T-helper 17 cell (primary cell): ENCODE measurements at regions not wholly inside any gene's neighbourhood (a gene's known extent, or its start where the extent isn't known, plus 50 kb on each side); places are given as distances from the start of the nearest gene placed in this dataset.

Source experiments
- ATAC-seq: fragments of 150-1000 bp; cut with Tn5 transposase; 2 replicates; pipeline ENCODE4 v1.10.0; 2021; ENCODE audit warnings: mild to moderate bottlenecking, moderate library complexity
- DNase-seq, 3 donors: peaks; one replicate each; pipeline versions ENCODE4 v3.0.0 to v3.0.0-alpha.2; 2020 to 2021
- H3K9me3 ChIP-seq: one replicate; pipeline ENCODE4 v1.7.0; 2013; ENCODE audit warnings: low read length, mild to moderate bottlenecking; ENCODE audit not compliant: control insufficient read depth, poor library complexity, severe bottlenecking
- H3K27ac Mint-ChIP-seq: one replicate; pipeline ENCODE4 v1.8.0; 2022; ENCODE audit warnings: mild to moderate bottlenecking, moderate library complexity, mixed read lengths
- H3K27me3 Mint-ChIP-seq: one replicate; pipeline ENCODE4 v1.8.0; 2022; ENCODE audit warnings: mixed read lengths
- H3K36me3 Mint-ChIP-seq: one replicate; pipeline ENCODE4 v1.8.0; 2022; ENCODE audit warnings: low read depth, mixed read lengths
- H3K4me1 Mint-ChIP-seq: one replicate; pipeline ENCODE4 v1.8.0; 2022; ENCODE audit warnings: mild to moderate bottlenecking, mixed read lengths
- H3K4me3 Mint-ChIP-seq: one replicate; pipeline ENCODE4 v1.8.0; 2022; ENCODE audit warnings: mild to moderate bottlenecking, moderate library complexity, mixed read lengths

DNA sequence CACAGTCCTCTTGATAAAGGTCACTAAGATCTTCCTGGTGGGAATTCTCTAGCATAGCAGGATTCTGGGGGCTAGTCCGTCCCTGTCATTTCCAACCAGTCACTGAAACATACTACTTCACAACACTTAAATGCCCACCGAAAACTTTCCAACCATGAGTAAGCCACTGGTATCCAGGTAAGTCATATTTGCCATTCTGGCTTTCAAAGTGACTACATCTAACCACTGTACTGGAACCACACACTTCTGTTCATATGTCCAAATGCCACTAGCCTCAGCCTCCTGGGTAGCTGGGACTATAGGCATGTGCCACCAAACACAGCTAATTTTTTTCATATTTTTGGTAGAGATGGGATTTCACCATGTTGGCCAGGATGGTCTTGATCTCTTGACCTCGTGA, 64.3 kb upstream of the VANGL1 start:
- DNase-seq = no peak
- H3K4me3 Mint-ChIP-seq = no peak overlapping the region
- H3K9me3 ChIP-seq = no peaks in the 10 kb centered on the region
- no peak for ATAC-seq
- no peaks in the 10 kb centered on the region for H3K36me3 Mint-ChIP-seq
- H3K27ac Mint-ChIP-seq = no peak overlapping the region
- no peaks in the 10 kb centered on the region for H3K4me1 Mint-ChIP-seq
- H3K27me3 Mint-ChIP-seq = no peaks in the 10 kb centered on the region

DNA sequence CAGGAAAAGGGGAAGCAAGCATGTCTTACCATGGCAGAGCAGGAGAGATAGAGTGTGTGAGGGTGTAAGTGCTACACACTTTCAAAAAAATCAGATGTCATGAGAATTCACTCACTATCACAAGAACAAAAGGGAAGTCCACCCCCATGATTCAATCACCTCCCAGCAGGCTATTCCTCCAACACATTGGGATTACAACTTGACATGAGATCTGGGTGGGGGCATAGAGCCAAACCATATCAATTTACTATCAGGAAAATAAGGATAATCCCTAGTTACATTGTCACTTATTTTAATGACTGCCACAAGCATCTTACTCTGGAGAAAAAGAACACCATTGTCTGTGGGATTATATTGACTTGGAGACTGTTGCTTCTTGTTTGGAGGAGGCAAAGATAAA, 66.1 kb upstream of the VANGL1 start:
- H3K9me3 ChIP-seq = no peaks in the 10 kb centered on the region
- DNase-seq = no peak
- Mint-ChIP-seq H3K4me1 (no peaks in the 10 kb centered on the region), H3K4me3 (no peak overlapping the region), H3K36me3 (no peaks in the 10 kb centered on the region), H3K27ac (no peak overlapping the region), H3K27me3 (no peaks in the 10 kb centered on the region)
- no peak for ATAC-seq

DNA sequence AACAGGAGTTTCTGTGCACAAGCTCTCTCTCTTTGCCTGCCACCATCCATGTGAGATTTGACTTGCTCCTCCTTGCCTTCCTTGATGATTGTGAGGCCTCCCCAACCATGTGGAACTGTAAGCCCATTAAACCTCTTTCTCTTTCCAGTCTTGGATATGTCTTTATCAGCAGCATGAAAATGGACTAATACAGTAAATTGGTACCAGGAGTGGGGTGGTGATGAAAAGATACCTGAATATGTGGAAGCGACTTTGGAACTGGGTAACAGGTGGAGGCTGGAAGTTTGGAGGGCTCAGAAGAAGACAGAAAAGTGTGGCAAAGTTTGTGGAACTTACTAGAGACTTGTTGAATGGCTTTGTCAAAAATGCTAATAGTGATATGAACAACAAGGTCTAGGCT, 69.1 kb upstream of the VANGL1 start:
- H3K36me3 Mint-ChIP-seq = no peaks in the 10 kb centered on the region
- DNase-seq (no peak), ATAC-seq (no peak)
- H3K4me3 Mint-ChIP-seq = no peak overlapping the region
- H3K27ac Mint-ChIP-seq = no peak overlapping the region
- no peaks in the 10 kb centered on the region for H3K27me3 Mint-ChIP-seq
- no peaks in the 10 kb centered on the region for H3K4me1 Mint-ChIP-seq
- H3K9me3 ChIP-seq = no peaks in the 10 kb centered on the region

GRCh38 chr1:115567431-115567830, 74.3 kb upstream of the VANGL1 start:
- no peaks in the 10 kb centered on the region for H3K4me1 Mint-ChIP-seq
- H3K9me3 ChIP-seq = no peaks in the 10 kb centered on the region
- H3K27ac Mint-ChIP-seq = no peak overlapping the region
- H3K27me3 Mint-ChIP-seq = peaks cover 10% of the 10 kb centered on the region
- DNase-seq (no peak), ATAC-seq (no peak)
- H3K4me3 Mint-ChIP-seq = no peak overlapping the region
- H3K36me3 Mint-ChIP-seq = no peaks in the 10 kb centered on the region

DNA sequence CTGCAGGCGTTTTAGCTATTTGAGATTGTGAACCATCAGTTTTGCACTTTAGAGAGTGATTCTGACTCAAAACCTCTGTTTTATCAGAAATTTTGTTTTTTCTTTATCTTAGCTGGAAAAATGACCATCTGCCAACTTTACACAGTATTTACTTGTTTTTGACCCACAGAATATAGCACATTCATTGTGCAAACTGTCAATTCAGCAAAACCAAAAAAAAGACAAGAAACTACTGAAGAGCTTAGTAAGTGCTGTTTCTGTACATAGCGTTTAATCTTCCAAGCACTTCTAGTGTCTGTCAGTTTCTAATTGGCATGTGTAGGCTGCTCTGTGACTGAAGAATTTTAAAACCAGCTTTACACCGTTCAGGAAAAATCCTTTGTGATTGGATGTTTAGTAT, 76.0 kb upstream of the VANGL1 start:
- Mint-ChIP-seq H3K4me3 (no peak overlapping the region), H3K4me1 (no peaks in the 10 kb centered on the region), H3K27ac (no peak overlapping the region), H3K27me3 (peaks cover 18% of the 10 kb centered on the region), H3K36me3 (no peaks in the 10 kb centered on the region)
- no peak for ATAC-seq
- no peak for DNase-seq
- no peaks in the 10 kb centered on the region for H3K9me3 ChIP-seq

DNA sequence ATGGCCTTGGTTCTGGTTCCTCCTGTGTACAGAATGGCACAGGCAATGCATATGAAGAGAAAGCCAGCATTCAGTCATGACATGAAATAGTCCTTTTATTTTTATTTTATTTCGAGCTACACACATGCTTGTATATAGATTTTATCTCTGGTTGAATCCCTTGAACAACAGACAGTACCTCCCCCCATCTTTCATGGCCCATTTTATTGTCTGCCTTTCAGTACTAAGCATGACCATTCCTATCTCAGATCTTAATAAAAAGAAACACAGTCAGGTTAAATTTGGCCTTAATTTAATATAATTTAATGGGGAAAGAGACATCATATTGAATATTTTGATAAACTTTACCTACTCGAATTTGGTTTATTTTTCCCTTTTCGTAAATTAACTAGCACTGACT, 76.4 kb upstream of the VANGL1 start:
- no peak for ATAC-seq
- no peaks in the 10 kb centered on the region for H3K4me1 Mint-ChIP-seq
- H3K27ac Mint-ChIP-seq = no peak overlapping the region
- no peaks in the 10 kb centered on the region for H3K36me3 Mint-ChIP-seq
- H3K27me3 Mint-ChIP-seq = peaks cover 20% of the 10 kb centered on the region
- DNase-seq = no peak
- H3K9me3 ChIP-seq = no peaks in the 10 kb centered on the region
- H3K4me3 Mint-ChIP-seq = no peak overlapping the region

GRCh38 chr1:115564201-115564600, 77.6 kb upstream of the VANGL1 start:
- DNase-seq (no peak), ATAC-seq (no peak)
- Mint-ChIP-seq H3K27me3 (peaks cover 28% of the 10 kb centered on the region), H3K4me1 (no peaks in the 10 kb centered on the region), H3K4me3 (no peak overlapping the region), H3K36me3 (peaks cover under 1% of the 10 kb centered on the region), H3K27ac (no peak overlapping the region)
- no peaks in the 10 kb centered on the region for H3K9me3 ChIP-seq

- H3K4me3 Mint-ChIP-seq = no peak overlapping the region
- H3K9me3 ChIP-seq = no peaks in the 10 kb centered on the region
- no peaks in the 10 kb centered on the region for H3K4me1 Mint-ChIP-seq
- no peak for DNase-seq
- no peak for ATAC-seq
- H3K36me3 Mint-ChIP-seq = peaks cover 2% of the 10 kb centered on the region
- peaks cover 32% of the 10 kb centered on the region for H3K27me3 Mint-ChIP-seq
- no peak overlapping the region for H3K27ac Mint-ChIP-seq
Observed at GRCh38 chr1:115560027-115560426, 81.7 kb upstream of the VANGL1 start.

- no peaks in the 10 kb centered on the region for H3K4me1 Mint-ChIP-seq
- peaks cover 24% of the 10 kb centered on the region for H3K27me3 Mint-ChIP-seq
- H3K9me3 ChIP-seq = no peaks in the 10 kb centered on the region
- no peak overlapping the region for H3K27ac Mint-ChIP-seq
- peaks cover 2% of the 10 kb centered on the region for H3K36me3 Mint-ChIP-seq
- ATAC-seq (no peak), DNase-seq (no peak)
- H3K4me3 Mint-ChIP-seq = no peak overlapping the region
Observed at GRCh38 chr1:115558275-115558674, 83.5 kb upstream of the VANGL1 start.

- Mint-ChIP-seq H3K27ac (no peak overlapping the region), H3K4me1 (no peaks in the 10 kb centered on the region), H3K36me3 (peaks cover 2% of the 10 kb centered on the region), H3K4me3 (no peak overlapping the region), H3K27me3 (peaks cover 24% of the 10 kb centered on the region)
- H3K9me3 ChIP-seq = no peaks in the 10 kb centered on the region
- no peak for DNase-seq
- no peak for ATAC-seq
Observed at GRCh38 chr1:115557715-115558114, 84.1 kb upstream of the VANGL1 start.

DNA sequence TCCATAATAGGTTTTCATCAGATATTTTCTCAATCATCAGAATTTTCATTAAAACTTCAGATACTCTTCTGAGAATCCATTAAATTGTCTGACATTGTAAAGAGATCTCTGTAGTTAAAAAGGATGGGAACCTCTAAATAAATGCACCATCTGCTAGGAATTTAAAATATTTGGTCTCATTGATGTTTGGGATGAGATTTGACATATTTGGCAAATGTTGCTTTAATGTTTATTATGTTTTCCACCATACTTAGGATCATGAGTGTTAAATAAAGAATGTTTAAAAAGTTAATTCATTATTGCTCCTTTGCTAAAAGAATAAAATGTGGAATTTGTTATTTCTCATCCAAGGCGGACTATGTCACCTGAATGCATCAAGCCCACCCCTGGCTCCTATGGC, 85.5 kb upstream of the VANGL1 start:
- DNase-seq (no peak), ATAC-seq (no peak)
- no peaks in the 10 kb centered on the region for H3K4me1 Mint-ChIP-seq
- H3K36me3 Mint-ChIP-seq = peaks cover 4% of the 10 kb centered on the region
- H3K27ac Mint-ChIP-seq = no peak overlapping the region
- H3K9me3 ChIP-seq = no peaks in the 10 kb centered on the region
- no peak overlapping the region for H3K4me3 Mint-ChIP-seq
- H3K27me3 Mint-ChIP-seq = peaks cover 32% of the 10 kb centered on the region

DNA sequence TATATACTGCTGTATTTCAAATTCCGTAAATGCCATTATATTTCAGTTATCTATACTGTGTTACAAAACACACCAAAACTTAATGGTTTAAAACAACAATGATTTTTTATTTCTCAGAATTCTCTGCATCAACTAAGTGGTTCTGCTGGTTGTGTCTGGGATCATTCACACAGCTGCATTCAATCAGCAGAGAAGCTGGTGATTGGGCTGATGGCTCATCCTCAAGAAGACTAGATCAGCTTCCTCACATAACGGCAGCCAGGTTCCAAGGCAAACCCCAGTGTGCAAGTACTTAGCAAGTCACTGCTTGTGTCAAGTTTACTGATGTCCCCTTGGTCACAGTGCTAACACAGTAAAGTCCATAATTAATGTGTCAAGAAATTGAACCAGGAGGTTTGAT, 86.3 kb upstream of the VANGL1 start:
- Mint-ChIP-seq H3K27me3 (peaks cover 26% of the 10 kb centered on the region), H3K4me1 (no peaks in the 10 kb centered on the region), H3K27ac (no peak overlapping the region), H3K36me3 (peaks cover 4% of the 10 kb centered on the region), H3K4me3 (no peak overlapping the region)
- no peaks in the 10 kb centered on the region for H3K9me3 ChIP-seq
- no peak for ATAC-seq
- no peak for DNase-seq

DNA sequence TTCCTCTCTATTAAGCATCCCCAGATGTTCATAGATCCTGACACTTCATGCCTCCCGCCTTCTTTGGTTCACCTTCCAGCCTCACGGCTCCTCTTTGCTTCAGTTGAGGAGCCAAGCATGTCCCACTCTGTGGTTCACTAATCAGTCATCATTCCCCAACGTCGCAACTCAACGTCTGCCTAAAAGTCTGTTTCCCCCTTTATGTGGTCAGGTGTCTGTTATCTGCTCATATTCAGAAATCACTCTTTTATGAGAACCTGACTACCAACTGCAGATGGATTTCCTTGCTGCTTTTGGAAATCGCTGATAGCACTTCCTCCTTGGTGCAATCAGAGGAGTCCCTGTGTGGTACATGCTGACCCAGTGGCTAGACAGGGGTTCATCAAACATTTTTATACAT, 94.1 kb upstream of the VANGL1 start:
- ATAC-seq = no peak
- peaks cover 2% of the 10 kb centered on the region for H3K36me3 Mint-ChIP-seq

GRCh38 chr1:115546846-115547245, 94.9 kb upstream of the VANGL1 start:
- Mint-ChIP-seq H3K4me3 (no peak overlapping the region), H3K27ac (no peak overlapping the region), H3K36me3 (peaks cover 2% of the 10 kb centered on the region), H3K4me1 (no peaks in the 10 kb centered on the region), H3K27me3 (peaks cover 23% of the 10 kb centered on the region)
- H3K9me3 ChIP-seq = no peaks in the 10 kb centered on the region
- DNase-seq = no peak
- ATAC-seq = no peak

More for the DNA sequence above, 94.1 kb upstream of the VANGL1 start:
- no peak for DNase-seq
- no peaks in the 10 kb centered on the region for H3K9me3 ChIP-seq
- Mint-ChIP-seq H3K27me3 (peaks cover 23% of the 10 kb centered on the region), H3K4me1 (no peaks in the 10 kb centered on the region), H3K4me3 (no peak overlapping the region), H3K27ac (no peak overlapping the region)
